HEK293 (cell line): ENCODE measurements at regions not wholly inside any gene's neighbourhood (a gene's known extent, or its start where the extent isn't known, plus 50 kb on each side); places are given as distances from the start of the nearest gene placed in this dataset.

Experiments used
- CTCF ChIA-PET: fragments of 350-600 bp; formaldehyde crosslinking; extraction: SDS; loops from one replicate; lab custom pipeline; 2021; ENCODE audit warnings: antibody characterized with exemption; lab: Yijun Ruan, JAX
- POLR2A ChIA-PET: fragments of 300-600 bp; formaldehyde crosslinking; extraction: SDS; loops from one replicate; lab custom pipeline; 2020; ENCODE audit warnings: antibody characterized with exemption, inconsistent platforms; lab: Yijun Ruan, JAX
- H3K27ac ChIP-seq: fragments of 200-500 bp; sonication (Bioruptor generic); 2 replicates; pipeline ENCODE4 v1.5.1; 2014; ENCODE audit warnings: low read depth, low read length, control low read depth, inconsistent platforms; ENCODE audit errors: extremely low read depth
- H3K36me3 ChIP-seq, 2 experiments: fragments of 200-500 bp in 1 of 2; sonication (Bioruptor generic) in 1 of 2; 1 replicate in 1 of 2; 2 replicates in 1 of 2; pipeline ENCODE4 v1.5.1; 2014 to 2017; ENCODE audit warnings: inconsistent platforms in 2 of 2, low read length in 2 of 2; ENCODE audit not compliant: control insufficient read depth in 2 of 2, insufficient read depth in 1 of 2
- H3K4me1 ChIP-seq: fragments of 200-500 bp; sonication (Bioruptor generic); 2 replicates; pipeline ENCODE4 v1.5.1; 2014; ENCODE audit warnings: mild to moderate bottlenecking, low read length, inconsistent platforms; ENCODE audit not compliant: control insufficient read depth, insufficient read depth
- H3K4me3 ChIP-seq: 2 replicates; pipeline ENCODE4 v1.5.1; 2011; ENCODE audit warnings: low read depth, mild to moderate bottlenecking, control low read depth, low read length, moderate library complexity
- H3K9me3 ChIP-seq: fragments of 200-500 bp; sonication (Bioruptor generic); 2 replicates; pipeline ENCODE4 v1.5.1; 2014; ENCODE audit warnings: low read depth, low read length, inconsistent platforms; ENCODE audit not compliant: control insufficient read depth, insufficient read depth
- GFI1B ChIP-seq: fragments of 450-650 bp; formaldehyde crosslinking; IDR thresholded peaks from 2 replicates; pipeline ENCODE4 v1.5.1; 2016; ENCODE audit warnings: missing biosample characterization, missing genetic modification characterization
- HOXA7 ChIP-seq: sonication (generic); formaldehyde crosslinking; IDR thresholded peaks from 2 replicates; pipeline ENCODE4 v1.8.1; 2022; ENCODE audit warnings: missing genetic modification reagents, borderline replicate concordance
- KLF8 ChIP-seq: fragments of 450-650 bp; formaldehyde crosslinking; IDR thresholded peaks from 2 replicates; pipeline ENCODE4 v1.5.1; 2016; ENCODE audit warnings: missing biosample characterization, missing genetic modification characterization
- MEIS1 ChIP-seq: sonication (generic); formaldehyde crosslinking; IDR thresholded peaks from 2 replicates; pipeline ENCODE4 v1.8.1; 2022; ENCODE audit warnings: missing genetic modification reagents, mild to moderate bottlenecking, borderline replicate concordance
- OVOL3 ChIP-seq: fragments of 450-650 bp; formaldehyde crosslinking; IDR thresholded peaks from 2 replicates; pipeline ENCODE4 v1.5.1; 2016; ENCODE audit warnings: missing biosample characterization, missing genetic modification characterization
- PATZ1 ChIP-seq: fragments of 450-650 bp; formaldehyde crosslinking; IDR thresholded peaks from 2 replicates; pipeline ENCODE4 v1.5.1; 2016; ENCODE audit warnings: missing biosample characterization, missing genetic modification characterization
- PRDM4 ChIP-seq: fragments of 450-650 bp; formaldehyde crosslinking; IDR thresholded peaks from 2 replicates; pipeline ENCODE4 v1.5.1; 2017; ENCODE audit warnings: missing biosample characterization, missing genetic modification characterization
- SCRT1 ChIP-seq: fragments of 450-650 bp; formaldehyde crosslinking; IDR thresholded peaks from 2 replicates; pipeline ENCODE4 v1.5.1; 2016; ENCODE audit warnings: missing biosample characterization, missing genetic modification characterization, borderline replicate concordance
- ZBTB17 ChIP-seq: fragments of 450-650 bp; formaldehyde crosslinking; IDR thresholded peaks from 2 replicates; pipeline ENCODE4 v1.5.1; 2016; ENCODE audit warnings: missing biosample characterization, missing genetic modification characterization
- ZBTB26 ChIP-seq: fragments of 450-650 bp; formaldehyde crosslinking; optimal IDR thresholded peaks from 2 replicates; pipeline ENCODE3; 2016; ENCODE audit warnings: missing biosample characterization, mild to moderate bottlenecking, missing genetic modification characterization
- ZFP41 ChIP-seq: fragments of 450-650 bp; formaldehyde crosslinking; IDR thresholded peaks from 2 replicates; pipeline ENCODE4 v1.5.1; 2016; ENCODE audit warnings: missing biosample characterization, missing genetic modification characterization, borderline replicate concordance
- ZNF16 ChIP-seq: fragments of 450-650 bp; formaldehyde crosslinking; IDR thresholded peaks from 2 replicates; pipeline ENCODE4 v1.5.1; 2016; ENCODE audit warnings: low read depth, missing biosample characterization, missing genetic modification characterization
- ZNF18 ChIP-seq: fragments of 450-650 bp; formaldehyde crosslinking; IDR thresholded peaks from 2 replicates; pipeline ENCODE4 v1.5.1; 2016; ENCODE audit warnings: missing biosample characterization, missing genetic modification characterization
- ZNF202 ChIP-seq: fragments of 450-650 bp; formaldehyde crosslinking; IDR thresholded peaks from 2 replicates; pipeline ENCODE4 v1.5.1; 2016; ENCODE audit warnings: missing biosample characterization, missing genetic modification characterization, borderline replicate concordance
- ZNF211 ChIP-seq: fragments of 450-650 bp; formaldehyde crosslinking; IDR thresholded peaks from 2 replicates; pipeline ENCODE4 v1.5.1; 2016; ENCODE audit warnings: low read depth, missing biosample characterization, missing genetic modification characterization
- ZNF266 ChIP-seq: fragments of 450-650 bp; formaldehyde crosslinking; IDR thresholded peaks from 2 replicates; pipeline ENCODE4 v1.5.1; 2016; ENCODE audit warnings: missing biosample characterization, missing genetic modification characterization, low read depth
- ZNF398 ChIP-seq: fragments of 450-650 bp; formaldehyde crosslinking; IDR thresholded peaks from 2 replicates; pipeline ENCODE4 v1.5.1; 2017; ENCODE audit warnings: missing biosample characterization, missing genetic modification characterization
- ZNF549 ChIP-seq: fragments of 450-650 bp; IDR thresholded peaks from 2 replicates; pipeline ENCODE4 v1.5.1; 2018; ENCODE audit warnings: missing biosample characterization, missing genetic modification characterization, mild to moderate bottlenecking, inconsistent platforms, moderate library complexity
- ZNF558 ChIP-seq: fragments of 450-650 bp; formaldehyde crosslinking; IDR thresholded peaks from 2 replicates; pipeline ENCODE4 v1.5.1; 2016; ENCODE audit warnings: missing biosample characterization, missing genetic modification characterization
- ZNF561 ChIP-seq: fragments of 450-650 bp; IDR thresholded peaks from 2 replicates; pipeline ENCODE4 v1.5.1; 2018; ENCODE audit warnings: missing biosample characterization, missing genetic modification characterization, borderline replicate concordance
- ZNF571 ChIP-seq: fragments of 450-650 bp; formaldehyde crosslinking; IDR thresholded peaks from 2 replicates; pipeline ENCODE4 v1.5.0; 2017; ENCODE audit warnings: missing biosample characterization, missing genetic modification characterization
- ZNF785 ChIP-seq: fragments of 450-650 bp; formaldehyde crosslinking; IDR thresholded peaks from 2 replicates; pipeline ENCODE4 v1.5.1; 2016; ENCODE audit warnings: missing biosample characterization, missing genetic modification characterization

GRCh38 chr1:29384496-29385015 is 148.2 kb downstream of the PTPRU start:
- Histone ChIP-seq H3K4me3 (no peak overlapping the region), H3K36me3 (no peaks in the 10 kb centered on the region), H3K9me3 (no peaks in the 10 kb centered on the region), H3K4me1 (no peaks in the 10 kb centered on the region), H3K27ac (no peak overlapping the region)
- POLR2A ChIA-PET: no interaction called here
- CTCF ChIA-PET: interaction anchor here (0.6 kb wide), 1 partner anchor 11 kb away, joined by 3 read pairs; no protein-coding TSS in a partner anchor
- TF ChIP-seq ZNF16 (tag by site-specific recombination) (no peak), ZNF571 (tag by site-specific recombination) (no peak), ZNF549 (tag by site-specific recombination) (no peak), KLF8 (tag by site-specific recombination) (no peak), ZBTB26 (tag by site-specific recombination) (no peak), PATZ1 (tag by site-specific recombination) (no peak), HOXA7 (no peak), MEIS1 (CRISPR knock-in tag) (no peak), OVOL3 (tag by site-specific recombination) (no peak), ZNF558 (tag by site-specific recombination) (no peak), ZNF561 (tag by site-specific recombination) (no peak)

- ChIA-PET POLR2A (no interaction called here), CTCF (interaction anchor here (0.6 kb wide), 1 partner anchor 10 kb away, joined by 3 read pairs; no protein-coding TSS in a partner anchor)
- Histone ChIP-seq H3K9me3 (no peaks in the 10 kb centered on the region), H3K4me1 (no peaks in the 10 kb centered on the region), H3K4me3 (no peak overlapping the region), H3K36me3 (no peaks in the 10 kb centered on the region), H3K27ac (no peak overlapping the region)
- TF ChIP-seq ZNF202 (no peak), ZBTB17 (tag by site-specific recombination) (peak; percentile 25; the same call in 1 of the 2 replicates), ZNF211 (no peak), ZFP41 (no peak), ZNF18 (tag by site-specific recombination) (no peak), ZNF398 (tag by site-specific recombination) (peak; percentile 62), ZNF785 (tag by site-specific recombination) (no peak), SCRT1 (tag by site-specific recombination) (no peak), GFI1B (tag by site-specific recombination) (no peak), ZNF266 (tag by site-specific recombination) (no peak), PRDM4 (tag by site-specific recombination) (no peak)
These were observed 147.5 kb downstream of the PTPRU start for GRCh38 chr1:29383746-29384371.
